Rectal smooth muscle tissue (tissue), 1 donor: ENCODE measurements at regions not wholly inside any gene's neighbourhood (a gene's known extent, or its start where the extent isn't known, plus 50 kb on each side); places are given as distances from the start of the nearest gene placed in this dataset.
"Not testable (repeated sequence)": the region's sequence is repeated elsewhere in the genome, so short reads cannot be mapped to it uniquely, and the experiment has no call there.

ENCODE experiments used
- H3K27ac ChIP-seq: one replicate; pipeline ENCODE4 v1.7.0; 2013; ENCODE audit warnings: low read depth, low read length, inconsistent platforms
- H3K27me3 ChIP-seq: one replicate; pipeline ENCODE4 v1.7.0; 2013; ENCODE audit warnings: low read length; ENCODE audit not compliant: control insufficient read depth, insufficient read depth
- H3K36me3 ChIP-seq: one replicate; pipeline ENCODE4 v1.7.0; 2013; ENCODE audit warnings: low read length; ENCODE audit not compliant: control insufficient read depth, insufficient read depth
- H3K4me1 ChIP-seq: one replicate; pipeline ENCODE4 v1.7.0; 2013; ENCODE audit warnings: low read length; ENCODE audit not compliant: control insufficient read depth, insufficient read depth
- H3K4me3 ChIP-seq: one replicate; pipeline ENCODE4 v1.7.0; 2013; ENCODE audit warnings: low read length
- H3K9ac ChIP-seq: one replicate; pipeline ENCODE4 v1.7.0; 2013; ENCODE audit warnings: low read length

DNA sequence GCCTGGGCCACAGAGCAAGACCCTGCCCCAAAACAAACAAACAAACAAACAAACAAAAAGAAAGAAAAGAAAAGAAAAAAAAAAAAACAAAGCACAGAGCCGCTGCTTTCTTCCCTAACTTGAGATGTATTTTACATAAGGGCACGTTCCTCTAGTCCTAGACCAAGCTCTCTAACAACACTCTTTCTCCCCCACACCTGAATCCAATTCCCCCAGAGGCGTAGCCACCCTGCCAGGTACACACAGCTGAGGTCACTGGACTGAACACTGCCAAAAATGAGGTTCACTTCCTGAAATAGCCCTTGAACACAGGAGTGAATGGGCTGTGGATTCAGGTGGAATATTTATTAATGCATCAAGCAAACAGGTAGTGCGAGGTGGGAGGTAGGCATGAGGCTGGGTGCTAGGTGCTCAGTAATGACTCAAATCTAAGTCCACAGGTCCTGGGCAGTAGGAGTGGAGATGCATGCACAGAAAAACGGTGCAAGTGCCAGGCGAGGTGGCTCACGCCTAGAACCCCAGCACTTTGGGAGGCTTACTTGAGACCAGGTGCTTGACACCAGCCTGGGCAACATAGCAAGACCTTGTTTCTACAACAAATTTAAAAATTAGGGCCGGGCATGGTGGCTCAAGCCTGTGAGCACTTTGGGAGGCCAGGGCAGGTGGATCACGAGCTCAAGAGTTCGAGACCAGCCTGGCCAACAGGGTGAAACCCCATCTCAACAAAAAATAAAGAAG lies 136.6 kb upstream of the C1QTNF3 start:
- not testable (repeated sequence) for H3K4me1 ChIP-seq, H3K36me3 ChIP-seq, H3K9ac ChIP-seq, H3K27me3 ChIP-seq, H3K27ac ChIP-seq, H3K4me3 ChIP-seq

DNA sequence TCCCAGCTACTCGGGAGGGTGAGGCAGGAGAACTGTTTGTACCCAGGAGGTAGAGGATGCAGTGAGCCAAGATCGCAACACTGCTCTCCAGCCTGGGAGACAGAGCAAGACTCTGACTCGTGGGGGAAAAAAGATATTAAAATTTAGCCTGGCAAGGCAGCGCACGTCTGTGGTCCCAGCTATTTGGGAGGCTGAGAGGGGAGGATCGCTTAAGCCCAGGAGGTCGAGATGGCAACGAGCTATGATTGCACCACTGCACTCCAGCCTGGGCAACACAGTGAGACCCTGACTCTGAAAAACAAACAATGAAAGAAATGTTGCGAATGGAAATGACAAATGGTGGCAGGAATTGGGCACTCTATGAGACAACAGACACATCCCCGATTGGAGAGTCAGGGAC lies 137.2 kb upstream of the C1QTNF3 start:
- H3K4me1 ChIP-seq, H3K27me3 ChIP-seq, H3K9ac ChIP-seq, H3K27ac ChIP-seq, H3K4me3 ChIP-seq, H3K36me3 ChIP-seq: not testable (repeated sequence)

GRCh38 chr5:34180940-34181614 lies 138.1 kb upstream of the C1QTNF3 start:
- H3K9ac ChIP-seq, H3K27ac ChIP-seq, H3K4me1 ChIP-seq, H3K36me3 ChIP-seq, H3K4me3 ChIP-seq, H3K27me3 ChIP-seq: not testable (repeated sequence)

DNA sequence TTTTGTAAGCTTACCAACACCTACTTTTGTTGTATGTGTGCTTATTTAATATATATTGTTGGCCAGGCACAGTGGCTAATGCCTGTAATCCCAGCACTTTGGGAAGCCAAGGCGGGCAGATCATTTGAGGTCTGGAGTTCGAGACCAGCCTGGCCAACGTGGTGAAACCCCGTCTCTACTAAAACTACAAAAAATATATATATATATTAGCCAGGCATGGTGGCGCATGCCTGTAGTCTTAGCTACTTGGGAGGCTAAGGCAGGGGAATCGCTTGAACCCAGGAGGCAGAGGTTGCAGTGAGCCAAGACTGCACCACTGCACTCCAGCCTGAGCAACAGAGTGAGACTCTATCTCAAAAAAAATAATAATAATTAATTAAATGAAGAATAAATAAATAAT lies 142.0 kb upstream of the C1QTNF3 start:
- H3K27me3 ChIP-seq, H3K36me3 ChIP-seq, H3K27ac ChIP-seq, H3K4me1 ChIP-seq, H3K9ac ChIP-seq, H3K4me3 ChIP-seq: not testable (repeated sequence)

DNA sequence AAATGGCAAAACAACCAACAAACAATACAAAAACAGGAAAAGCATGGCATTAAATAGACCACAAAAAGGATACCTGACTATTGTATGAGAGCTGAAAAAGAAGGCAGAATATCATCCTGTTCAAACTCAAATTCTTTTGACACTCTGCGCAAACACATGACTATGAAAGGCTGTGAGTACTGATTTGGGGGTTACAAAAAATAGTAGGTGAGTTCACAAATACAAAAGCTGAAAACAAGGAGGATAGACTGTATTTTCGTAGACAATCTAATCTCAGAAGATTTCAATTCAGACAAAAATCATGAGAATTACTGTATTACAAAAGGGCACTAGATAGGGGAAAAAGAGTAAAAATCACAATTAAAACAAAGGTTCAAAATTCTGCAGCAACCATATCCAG lies 142.6 kb upstream of the C1QTNF3 start:
- not testable (repeated sequence) for H3K27ac ChIP-seq, H3K27me3 ChIP-seq, H3K4me3 ChIP-seq, H3K9ac ChIP-seq, H3K4me1 ChIP-seq, H3K36me3 ChIP-seq

GRCh38 chr5:34186108-34186507 lies 143.1 kb upstream of the C1QTNF3 start:
- not testable (repeated sequence) for H3K4me1 ChIP-seq, H3K27me3 ChIP-seq, H3K4me3 ChIP-seq, H3K9ac ChIP-seq, H3K36me3 ChIP-seq, H3K27ac ChIP-seq

- H3K27me3 ChIP-seq, H3K4me1 ChIP-seq, H3K27ac ChIP-seq, H3K36me3 ChIP-seq, H3K4me3 ChIP-seq, H3K9ac ChIP-seq: not testable (repeated sequence)
These were observed 143.9 kb upstream of the C1QTNF3 start for GRCh38 chr5:34186865-34187264.

GRCh38 chr5:34187441-34187840 lies 144.4 kb upstream of the C1QTNF3 start:
- not testable (repeated sequence) for H3K36me3 ChIP-seq

GRCh38 chr5:34188001-34188822 lies 145.2 kb upstream of the C1QTNF3 start:
- H3K9ac ChIP-seq, H3K27ac ChIP-seq, H3K4me1 ChIP-seq, H3K27me3 ChIP-seq, H3K4me3 ChIP-seq, H3K36me3 ChIP-seq: not testable (repeated sequence)

More at GRCh38 chr5:34187441-34187840, 144.4 kb upstream of the C1QTNF3 start:
- not testable (repeated sequence) for H3K27ac ChIP-seq, H3K4me3 ChIP-seq, H3K27me3 ChIP-seq, H3K4me1 ChIP-seq, H3K9ac ChIP-seq

DNA sequence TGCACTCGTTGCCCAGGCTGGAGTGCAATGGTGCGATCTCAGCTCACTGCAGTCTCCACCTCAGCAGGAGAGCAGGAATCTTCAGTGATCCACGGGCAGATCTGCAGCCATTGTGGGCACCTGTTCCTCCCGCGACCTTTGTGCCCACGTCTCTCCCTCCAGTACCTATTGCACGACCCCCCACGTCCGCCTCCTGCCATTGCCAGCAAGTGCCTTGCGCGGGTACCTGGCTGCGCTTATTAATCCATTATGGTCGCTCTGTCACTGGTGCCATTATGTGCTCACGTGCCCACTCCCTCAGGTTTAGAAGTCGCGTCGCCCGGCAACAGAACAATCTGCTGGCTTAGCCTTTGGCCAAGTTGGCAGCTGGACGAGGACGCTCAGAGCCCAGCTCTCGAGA lies 146.2 kb upstream of the C1QTNF3 start:
- H3K9ac ChIP-seq, H3K36me3 ChIP-seq, H3K27ac ChIP-seq, H3K4me1 ChIP-seq, H3K4me3 ChIP-seq, H3K27me3 ChIP-seq: not testable (repeated sequence)

DNA sequence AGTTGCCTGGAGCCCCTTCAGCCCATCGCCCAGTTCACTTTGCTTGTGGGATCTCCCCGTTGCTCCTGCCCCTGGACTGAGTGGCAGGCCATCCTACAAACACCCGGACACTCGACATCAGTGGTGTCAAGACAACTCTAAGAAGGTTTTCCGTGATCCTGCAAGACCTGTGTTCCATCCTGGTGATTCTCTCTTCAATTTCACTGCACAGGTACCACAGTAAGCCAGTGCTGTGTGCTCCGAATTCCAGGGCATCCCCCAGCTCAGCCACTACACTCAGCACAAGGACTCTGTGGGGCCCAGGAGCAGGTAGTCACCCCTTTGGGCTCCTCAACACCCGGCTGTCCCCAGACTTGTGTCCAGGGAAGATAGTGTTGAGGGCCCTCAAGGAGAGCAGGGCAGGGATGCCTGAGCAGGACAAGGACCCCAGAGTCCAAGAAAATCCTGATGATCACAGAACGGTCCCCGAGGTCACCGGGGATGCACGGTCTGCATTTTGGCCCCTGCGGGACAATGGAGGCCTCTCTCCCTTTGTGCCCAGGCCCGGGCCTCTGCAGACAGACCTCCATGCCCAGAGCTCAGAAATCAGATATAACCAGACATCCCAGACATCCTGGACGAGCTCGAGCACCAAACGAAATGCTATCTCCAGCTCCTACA lies 146.9 kb upstream of the C1QTNF3 start:
- not testable (repeated sequence) for H3K4me1 ChIP-seq, H3K27me3 ChIP-seq, H3K4me3 ChIP-seq, H3K9ac ChIP-seq, H3K36me3 ChIP-seq, H3K27ac ChIP-seq

DNA sequence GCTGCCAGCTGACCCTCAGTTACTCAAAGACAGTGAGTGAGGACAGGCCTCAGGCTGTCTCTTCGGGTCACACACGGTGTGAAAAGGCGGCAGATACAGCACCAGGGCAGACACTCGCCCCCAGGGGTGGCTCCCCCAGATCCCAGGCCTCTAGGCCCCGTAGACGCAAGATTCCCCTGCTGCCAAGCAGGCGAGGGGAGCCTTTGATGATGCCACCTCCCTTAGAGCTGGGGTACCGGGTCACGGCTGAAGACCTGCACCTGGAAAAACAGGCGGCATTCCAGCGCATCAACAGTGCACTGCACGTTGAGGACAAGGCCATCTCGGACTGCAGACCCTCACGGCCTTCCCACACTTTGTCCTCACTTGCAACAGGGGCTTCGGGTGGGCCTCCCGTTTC lies 147.5 kb upstream of the C1QTNF3 start:
- H3K36me3 ChIP-seq, H3K27me3 ChIP-seq, H3K27ac ChIP-seq, H3K4me3 ChIP-seq, H3K9ac ChIP-seq, H3K4me1 ChIP-seq: not testable (repeated sequence)
